ENCODE measurements at regions not wholly inside any gene's neighbourhood (a gene's known extent, or its start where the extent isn't known, plus 50 kb on each side); places are given as distances from the start of the nearest gene placed in this dataset.

GRCh38 chr12:115770643-115771042 is 506.9 kb downstream of the MED13L start:
- ATAC-seq (ENCODE audit: low FRiP score in 2 of 2) = no peak
- no peak for TF ChIP-seq POLR2AphosphoS5 (IDR thresholded peaks at IDR 0.05)
- no peak for TF ChIP-seq CTCF (IDR thresholded peaks at IDR 0.05)
- no peak for TF ChIP-seq POLR2A (IDR thresholded peaks at IDR 0.05)
- no peak for TF ChIP-seq EP300 (IDR thresholded peaks at IDR 0.05)
- Histone ChIP-seq H3K36me3 (no peaks in the 10 kb centered on the region), H3K4me3 (no peak overlapping the region), H3K4me1 (no peaks in the 10 kb centered on the region), H3K27ac (no peak overlapping the region), H3K27me3 (no peaks in the 10 kb centered on the region), H3K9me3 (no peaks in the 10 kb centered on the region)
- WGBS, 2 donors = 63 to 71% methylated on average over 1 of the region's 1 CpG
- DNase-seq = no peak

GRCh38 chr12:115767916-115768315 is 509.6 kb downstream of the MED13L start:
- Histone ChIP-seq H3K27me3 (no peaks in the 10 kb centered on the region), H3K4me3 (no peak overlapping the region), H3K4me1 (no peaks in the 10 kb centered on the region), H3K27ac (no peak overlapping the region), H3K9me3 (no peaks in the 10 kb centered on the region), H3K36me3 (no peaks in the 10 kb centered on the region)
- no peak for ATAC-seq (ENCODE audit: low FRiP score in 2 of 2)
- TF ChIP-seq CTCF (IDR thresholded peaks at IDR 0.05) (no peak), POLR2A (IDR thresholded peaks at IDR 0.05) (no peak), POLR2AphosphoS5 (IDR thresholded peaks at IDR 0.05) (no peak)
- 69 to 82% methylated on average over 5 of the region's 5 CpGs for WGBS, 2 donors
- DNase-seq = no peak

GRCh38 chr12:115763982-115764621 is 513.4 kb downstream of the MED13L start:
- no peak for TF ChIP-seq EP300 (IDR thresholded peaks at IDR 0.05)
- no peak for TF ChIP-seq CTCF (IDR thresholded peaks at IDR 0.05)
- TF ChIP-seq POLR2AphosphoS5 (IDR thresholded peaks at IDR 0.05) = no peak
- TF ChIP-seq POLR2A (IDR thresholded peaks at IDR 0.05) = no peak
- ATAC-seq (ENCODE audit: low FRiP score in 2 of 2) (no peak), DNase-seq (no peak)
- WGBS, 2 donors = 22 to 34% methylated on average over 3 of the region's 3 CpGs
- Histone ChIP-seq H3K27ac (no peak overlapping the region), H3K4me1 (no peaks in the 10 kb centered on the region), H3K36me3 (no peaks in the 10 kb centered on the region), H3K4me3 (no peak overlapping the region), H3K27me3 (no peaks in the 10 kb centered on the region), H3K9me3 (no peaks in the 10 kb centered on the region)

- Histone ChIP-seq H3K9me3 (no peaks in the 10 kb centered on the region), H3K4me1 (no peaks in the 10 kb centered on the region), H3K27me3 (no peaks in the 10 kb centered on the region), H3K36me3 (no peaks in the 10 kb centered on the region), H3K4me3 (no peak overlapping the region), H3K27ac (no peak overlapping the region)
- peak in 1 of 2 donors; percentile 75 for ATAC-seq (ENCODE audit: low FRiP score in 2 of 2)
- no peak for DNase-seq
- TF ChIP-seq POLR2AphosphoS5 (IDR thresholded peaks at IDR 0.05) = no peak
- TF ChIP-seq CTCF (IDR thresholded peaks at IDR 0.05) = no peak
- no peak for TF ChIP-seq POLR2A (IDR thresholded peaks at IDR 0.05)
- no peak for TF ChIP-seq EP300 (IDR thresholded peaks at IDR 0.05)
- 62 to 73% methylated on average over 5 of the region's 5 CpGs for WGBS, 2 donors
Measured at GRCh38 chr12:115763376-115763775, 514.1 kb downstream of the MED13L start.

GRCh38 chr12:115762936-115763335 is 514.6 kb downstream of the MED13L start:
- no peak for ATAC-seq (ENCODE audit: low FRiP score in 2 of 2)

More at GRCh38 chr12:115762936-115763335, 514.6 kb downstream of the MED13L start:
- no peaks in the 10 kb centered on the region for H3K9me3 ChIP-seq
- no peak for DNase-seq
- no peaks in the 10 kb centered on the region for H3K36me3 ChIP-seq
- H3K4me3 ChIP-seq = no peak overlapping the region
- no peak for TF ChIP-seq EP300 (IDR thresholded peaks at IDR 0.05)
- no peak for TF ChIP-seq POLR2A (IDR thresholded peaks at IDR 0.05)
- no peak for TF ChIP-seq CTCF (IDR thresholded peaks at IDR 0.05)
- no peak for TF ChIP-seq POLR2AphosphoS5 (IDR thresholded peaks at IDR 0.05)
- WGBS, 2 donors = 62 to 74% methylated on average over 3 of the region's 3 CpGs
- no peaks in the 10 kb centered on the region for H3K27me3 ChIP-seq
- H3K4me1 ChIP-seq = no peaks in the 10 kb centered on the region
- no peak overlapping the region for H3K27ac ChIP-seq

Measured in upper lobe of left lung (tissue), 6 donors.